ENCODE measurements at regions not wholly inside any gene's neighbourhood (a gene's known extent, or its start where the extent isn't known, plus 50 kb on each side); places are given as distances from the start of the nearest gene placed in this dataset.

DNA sequence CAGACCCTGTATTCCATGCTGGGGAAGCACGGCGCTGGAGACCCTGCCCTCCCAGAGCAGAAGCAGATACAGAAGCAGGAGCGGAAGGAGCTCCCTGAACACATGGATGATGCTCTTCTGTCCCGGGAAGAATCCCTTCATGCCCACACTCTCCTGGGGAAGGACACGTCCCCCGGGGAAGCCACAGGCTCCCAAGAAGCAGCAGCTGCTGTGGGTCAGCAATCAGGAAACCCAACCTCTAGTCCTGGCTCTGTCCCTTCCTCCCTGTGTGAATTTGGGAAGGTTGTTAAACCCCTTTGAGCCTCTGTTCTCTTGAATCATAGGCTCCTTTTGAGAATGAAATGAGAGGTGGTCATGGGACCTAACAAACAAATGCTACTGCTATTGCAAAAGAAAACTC, 176.2 kb upstream of the TPM1 start:
- TF ChIP-seq EZH2 (IDR thresholded peaks at IDR 0.05; ENCODE audit: insufficient read depth, low read length) = no peak
- TF ChIP-seq, protein P1, sequence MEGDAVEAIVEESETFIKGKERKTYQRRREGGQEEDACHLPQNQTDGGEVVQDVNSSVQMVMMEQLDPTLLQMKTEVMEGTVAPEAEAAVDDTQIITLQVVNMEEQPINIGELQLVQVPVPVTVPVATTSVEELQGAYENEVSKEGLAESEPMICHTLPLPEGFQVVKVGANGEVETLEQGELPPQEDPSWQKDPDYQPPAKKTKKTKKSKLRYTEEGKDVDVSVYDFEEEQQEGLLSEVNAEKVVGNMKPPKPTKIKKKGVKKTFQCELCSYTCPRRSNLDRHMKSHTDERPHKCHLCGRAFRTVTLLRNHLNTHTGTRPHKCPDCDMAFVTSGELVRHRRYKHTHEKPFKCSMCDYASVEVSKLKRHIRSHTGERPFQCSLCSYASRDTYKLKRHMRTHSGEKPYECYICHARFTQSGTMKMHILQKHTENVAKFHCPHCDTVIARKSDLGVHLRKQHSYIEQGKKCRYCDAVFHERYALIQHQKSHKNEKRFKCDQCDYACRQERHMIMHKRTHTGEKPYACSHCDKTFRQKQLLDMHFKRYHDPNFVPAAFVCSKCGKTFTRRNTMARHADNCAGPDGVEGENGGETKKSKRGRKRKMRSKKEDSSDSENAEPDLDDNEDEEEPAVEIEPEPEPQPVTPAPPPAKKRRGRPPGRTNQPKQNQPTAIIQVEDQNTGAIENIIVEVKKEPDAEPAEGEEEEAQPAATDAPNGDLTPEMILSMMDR (IDR thresholded peaks at IDR 0.05; ENCODE audit: insufficient read depth, low read depth, low read length) = no peak
